Loucy (cell line): ENCODE measurements at regions not wholly inside any gene's neighbourhood (a gene's known extent, or its start where the extent isn't known, plus 50 kb on each side); places are given as distances from the start of the nearest gene placed in this dataset.

Source experiments
- EZH2phosphoT487 ChIP-seq: fragments of 200-600 bp; IDR thresholded peaks from 2 replicates; pipeline ENCODE4 v1.6.1; 2018; ENCODE audit warnings: antibody characterized with exemption, mild to moderate bottlenecking, moderate library complexity, borderline replicate concordance
- TF ChIP-seq, protein P1 (sequence below): fragments of 200-600 bp; sonication (generic); conservative IDR thresholded peaks from 2 replicates; pipeline ENCODE4 v1.5.1; 2014; ENCODE audit warnings: mild to moderate bottlenecking, antibody characterized with exemption, low read length

DNA sequence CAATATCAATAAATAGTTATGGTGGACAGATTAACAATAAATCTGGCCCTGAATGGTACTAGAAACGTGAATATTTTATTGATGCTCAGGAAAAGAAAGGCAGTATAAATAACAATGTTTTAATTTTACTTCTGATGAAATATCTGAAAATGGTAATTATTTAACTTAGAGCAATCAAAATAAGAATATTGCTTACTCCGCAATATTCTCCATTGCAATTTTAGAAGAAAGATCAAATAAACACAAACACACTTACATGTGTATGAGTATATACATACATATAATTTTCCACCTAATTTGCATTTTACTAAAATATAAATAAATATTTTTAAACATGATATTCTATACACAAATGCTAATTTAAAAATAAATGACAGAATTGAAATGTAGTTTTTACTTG lies 1130.5 kb downstream of the NCAM2 start:
- TF ChIP-seq, protein P1, sequence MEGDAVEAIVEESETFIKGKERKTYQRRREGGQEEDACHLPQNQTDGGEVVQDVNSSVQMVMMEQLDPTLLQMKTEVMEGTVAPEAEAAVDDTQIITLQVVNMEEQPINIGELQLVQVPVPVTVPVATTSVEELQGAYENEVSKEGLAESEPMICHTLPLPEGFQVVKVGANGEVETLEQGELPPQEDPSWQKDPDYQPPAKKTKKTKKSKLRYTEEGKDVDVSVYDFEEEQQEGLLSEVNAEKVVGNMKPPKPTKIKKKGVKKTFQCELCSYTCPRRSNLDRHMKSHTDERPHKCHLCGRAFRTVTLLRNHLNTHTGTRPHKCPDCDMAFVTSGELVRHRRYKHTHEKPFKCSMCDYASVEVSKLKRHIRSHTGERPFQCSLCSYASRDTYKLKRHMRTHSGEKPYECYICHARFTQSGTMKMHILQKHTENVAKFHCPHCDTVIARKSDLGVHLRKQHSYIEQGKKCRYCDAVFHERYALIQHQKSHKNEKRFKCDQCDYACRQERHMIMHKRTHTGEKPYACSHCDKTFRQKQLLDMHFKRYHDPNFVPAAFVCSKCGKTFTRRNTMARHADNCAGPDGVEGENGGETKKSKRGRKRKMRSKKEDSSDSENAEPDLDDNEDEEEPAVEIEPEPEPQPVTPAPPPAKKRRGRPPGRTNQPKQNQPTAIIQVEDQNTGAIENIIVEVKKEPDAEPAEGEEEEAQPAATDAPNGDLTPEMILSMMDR = no peak
- TF ChIP-seq EZH2phosphoT487 = no peak
